NB4 (cell line): ENCODE measurements at regions not wholly inside any gene's neighbourhood (a gene's known extent, or its start where the extent isn't known, plus 50 kb on each side); places are given as distances from the start of the nearest gene placed in this dataset.
"Not testable (repeated sequence)": the region's sequence is repeated elsewhere in the genome, so short reads cannot be mapped to it uniquely, and the experiment has no call there.

ENCODE experiments used
- DNase-seq: peaks from one replicate; pipeline ENCODE4 v3.0.0; 2010; ENCODE audit warnings: low read depth
- H3K4me3 ChIP-seq: one replicate; pipeline ENCODE4 v1.5.1; 2011; ENCODE audit warnings: mild to moderate bottlenecking, low read depth, low read length, moderate library complexity
- MYC ChIP-seq: IDR thresholded peaks from 2 replicates; pipeline ENCODE4 v1.6.1; 2011; ENCODE audit warnings: low read depth, low read length
- POLR2A ChIP-seq: IDR thresholded peaks from 2 replicates; pipeline ENCODE4 v1.6.1; 2011; ENCODE audit warnings: mild to moderate bottlenecking; ENCODE audit not compliant: insufficient read length; ENCODE audit errors: extremely low read depth
- TF ChIP-seq, protein P1 (sequence below): IDR thresholded peaks from one replicate; pipeline ENCODE4 v1.5.1; 2012; ENCODE audit warnings: low read depth, low read length
- TF ChIP-seq, protein P2 (sequence below): IDR thresholded peaks from 2 replicates; pipeline ENCODE4 v1.6.1; 2011; ENCODE audit warnings: low read depth, low read length

GRCh38 chr13:64568748-64569147 is 2661.4 kb downstream of the PCDH9 start:
- TF ChIP-seq MYC, result no peak
- no peak for TF ChIP-seq POLR2A
- TF ChIP-seq, protein P1, sequence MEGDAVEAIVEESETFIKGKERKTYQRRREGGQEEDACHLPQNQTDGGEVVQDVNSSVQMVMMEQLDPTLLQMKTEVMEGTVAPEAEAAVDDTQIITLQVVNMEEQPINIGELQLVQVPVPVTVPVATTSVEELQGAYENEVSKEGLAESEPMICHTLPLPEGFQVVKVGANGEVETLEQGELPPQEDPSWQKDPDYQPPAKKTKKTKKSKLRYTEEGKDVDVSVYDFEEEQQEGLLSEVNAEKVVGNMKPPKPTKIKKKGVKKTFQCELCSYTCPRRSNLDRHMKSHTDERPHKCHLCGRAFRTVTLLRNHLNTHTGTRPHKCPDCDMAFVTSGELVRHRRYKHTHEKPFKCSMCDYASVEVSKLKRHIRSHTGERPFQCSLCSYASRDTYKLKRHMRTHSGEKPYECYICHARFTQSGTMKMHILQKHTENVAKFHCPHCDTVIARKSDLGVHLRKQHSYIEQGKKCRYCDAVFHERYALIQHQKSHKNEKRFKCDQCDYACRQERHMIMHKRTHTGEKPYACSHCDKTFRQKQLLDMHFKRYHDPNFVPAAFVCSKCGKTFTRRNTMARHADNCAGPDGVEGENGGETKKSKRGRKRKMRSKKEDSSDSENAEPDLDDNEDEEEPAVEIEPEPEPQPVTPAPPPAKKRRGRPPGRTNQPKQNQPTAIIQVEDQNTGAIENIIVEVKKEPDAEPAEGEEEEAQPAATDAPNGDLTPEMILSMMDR, result no peak
- TF ChIP-seq, protein P2, sequence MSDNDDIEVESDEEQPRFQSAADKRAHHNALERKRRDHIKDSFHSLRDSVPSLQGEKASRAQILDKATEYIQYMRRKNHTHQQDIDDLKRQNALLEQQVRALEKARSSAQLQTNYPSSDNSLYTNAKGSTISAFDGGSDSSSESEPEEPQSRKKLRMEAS, result no peak
- no peak for DNase-seq
- H3K4me3 ChIP-seq, result no peak overlapping the region

DNA sequence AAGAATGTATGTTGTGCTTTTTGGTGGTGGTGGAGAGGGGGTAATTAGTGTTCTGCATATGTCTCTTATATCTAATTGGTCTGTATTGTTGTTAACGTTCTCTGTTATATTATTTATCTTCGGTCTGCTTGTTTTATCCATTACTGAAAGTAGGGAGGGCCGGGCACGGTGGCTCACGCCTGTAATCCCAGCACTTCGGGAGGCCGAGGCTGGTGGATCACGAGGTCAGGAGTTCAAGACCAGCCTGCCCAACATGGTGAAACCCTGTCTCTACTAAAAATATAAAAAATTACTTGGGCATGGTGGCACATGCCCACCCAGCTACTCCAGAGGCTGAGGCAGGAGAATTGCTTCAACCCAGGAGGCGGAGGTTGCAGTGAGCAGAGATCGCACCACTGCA is 2672.1 kb downstream of the PCDH9 start:
- not testable (repeated sequence) for H3K4me3 ChIP-seq, DNase-seq

DNA sequence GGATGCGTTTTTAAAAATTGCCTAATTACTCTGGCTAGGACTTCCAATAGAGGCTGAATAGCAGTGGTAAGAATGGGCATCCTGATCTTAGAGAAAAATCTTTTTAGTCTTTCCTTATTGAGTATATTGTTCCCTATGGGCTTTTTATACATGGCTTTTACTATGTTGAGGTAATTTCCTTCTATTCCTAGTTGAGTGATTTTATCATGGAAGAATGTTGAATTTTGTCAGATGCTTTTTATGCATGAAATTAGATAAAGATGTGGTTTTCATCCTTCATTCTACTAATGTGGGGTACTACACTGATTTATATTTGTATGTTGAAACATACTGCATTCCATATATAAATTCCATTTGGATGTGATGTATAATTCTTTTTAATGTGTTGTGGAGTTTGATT is 2673.8 kb downstream of the PCDH9 start:
- no peak for DNase-seq
- no peak for TF ChIP-seq MYC
- TF ChIP-seq, protein P1, result no peak
- TF ChIP-seq POLR2A, result no peak
- TF ChIP-seq, protein P2, result no peak
- no peak overlapping the region for H3K4me3 ChIP-seq

- no peak overlapping the region for H3K4me3 ChIP-seq
- peak; percentile 24 for DNase-seq
- TF ChIP-seq POLR2A, result no peak
- TF ChIP-seq, protein P1, result no peak
- TF ChIP-seq MYC, result no peak
- TF ChIP-seq, protein P2, result no peak
Observed at GRCh38 chr13:64553411-64554129, 2676.6 kb downstream of the PCDH9 start.

DNA sequence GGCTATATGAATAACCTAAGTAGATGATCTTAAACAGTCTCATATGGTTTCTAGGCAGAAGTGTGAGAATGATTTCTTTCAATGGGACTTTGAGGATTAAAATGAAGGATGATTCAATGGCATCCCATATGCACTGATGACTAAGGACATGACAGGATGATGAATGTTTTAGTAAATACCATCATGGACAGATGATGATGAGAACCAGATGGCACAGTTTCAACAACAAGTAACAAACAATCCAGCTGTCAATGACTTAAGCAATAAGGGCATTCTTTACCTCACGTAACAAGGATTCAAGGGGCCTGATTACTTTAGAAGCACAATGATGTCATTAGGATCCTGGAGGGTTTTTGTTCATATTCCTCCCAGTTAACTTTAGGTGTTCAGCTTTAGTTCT is 2678.4 kb downstream of the PCDH9 start:
- TF ChIP-seq, protein P2, result no peak
- TF ChIP-seq, protein P1, result no peak
- TF ChIP-seq POLR2A, result no peak
- no peak for TF ChIP-seq MYC
- H3K4me3 ChIP-seq, result no peak overlapping the region
- DNase-seq, result no peak

GRCh38 chr13:64546371-64546770 is 2683.8 kb downstream of the PCDH9 start:
- TF ChIP-seq MYC, result no peak
- no peak for TF ChIP-seq POLR2A
- TF ChIP-seq, protein P2, result no peak
- TF ChIP-seq, protein P1, result no peak
- H3K4me3 ChIP-seq, result no peak overlapping the region
- no peak for DNase-seq
